Psoas muscle (tissue), 7 donors: ENCODE measurements at regions not wholly inside any gene's neighbourhood (a gene's known extent, or its start where the extent isn't known, plus 50 kb on each side); places are given as distances from the start of the nearest gene placed in this dataset.
"Not testable (repeated sequence)": the region's sequence is repeated elsewhere in the genome, so short reads cannot be mapped to it uniquely, and the experiment has no call there.

Source experiments
- ATAC-seq, 4 donors: fragments of 200-7000 bp; cut with Tn5 transposase; one replicate each; pipeline ENCODE4 v1.9.1; 2020; ENCODE audit warnings: moderate library complexity in 3 of 4, mild to moderate bottlenecking in 2 of 4
- DNase-seq, 2 donors: peaks; one replicate each; pipeline ENCODE4 v3.0.0-alpha.2; 2020
- H3K27ac ChIP-seq: fragments of 200-600 bp; one replicate; pipeline ENCODE4 v1.8.0; 2022
- H3K27me3 ChIP-seq, 3 donors: fragments of 200-600 bp in 1 of 3; one replicate each; pipeline versions ENCODE4 v1.6.1 to v1.8.0; 2013 to 2022; ENCODE audit warnings: low read length in 2 of 3, mild to moderate bottlenecking in 2 of 3, moderate library complexity in 1 of 3; ENCODE audit not compliant: insufficient read depth in 3 of 3
- H3K36me3 ChIP-seq, 2 donors: fragments of 200-600 bp in 1 of 2; one replicate each; pipeline versions ENCODE4 v1.6.1 to v1.8.0; 2013 to 2022; ENCODE audit warnings: low read depth in 1 of 2, mild to moderate bottlenecking in 1 of 2, moderate library complexity in 1 of 2; ENCODE audit not compliant: insufficient read depth in 1 of 2
- H3K4me1 ChIP-seq: fragments of 200-600 bp; one replicate; pipeline ENCODE4 v1.8.0; 2022
- H3K4me3 ChIP-seq: fragments of 200-600 bp; one replicate; pipeline ENCODE4 v1.8.0; 2022; ENCODE audit warnings: mild to moderate bottlenecking
- H3K9me3 ChIP-seq: fragments of 200-600 bp; one replicate; pipeline ENCODE4 v1.8.0; 2022
- CTCF ChIP-seq: fragments of 200-600 bp; IDR thresholded peaks from one replicate; pipeline ENCODE4 v1.8.0; 2022; ENCODE audit warnings: antibody characterized with exemption
- WGBS, 3 donors: extraction: QIAGEN DNeasy Blood & Tissue Kit; methylation state at CpG; one replicate each; pipeline versions ENCODE4 v1.1.6 to v1.1.7; 2013; 5-methylcytosine and 5-hydroxymethylcytosine counted together
- intact Hi-C, 2 donors: fragments of 100-400 bp; cut with DNase I; formaldehyde crosslinking; loops; one replicate each; pipeline versions ENCODE4 v1.11.0 to v1.14.2; 2022
- donor health status: healthy with polysubstance abuse.
- donor health status: DM: no; HTN: no; CAD: no; lungs with moderate emphysema.
- donor health status: Bipolar disorder and iron deficiency.
- donor health status: healthy.
- donor health status: DM: yes; HTN: yes; CAD: no.
- donor health status: DM: no; HTN: no; CAD: no.
- donor health status: DM: yes; HTN: yes; CAD: no.

GRCh38 chr6:121890307-121890910 is 455.0 kb downstream of the GJA1 start:
- TF ChIP-seq CTCF: no peak
- DNase-seq (no peak), ATAC-seq (no peak)
- no peak overlapping the region for H3K27ac ChIP-seq
- H3K36me3 ChIP-seq: no peaks in the 10 kb centered on the region
- intact Hi-C loops: no loop called here
- H3K9me3 ChIP-seq: no peaks in the 10 kb centered on the region
- WGBS, 3 donors: 63 to 71% (median 70%) methylated on average over 2 of the region's 2 CpGs
- H3K4me3 ChIP-seq: no peak overlapping the region
- H3K27me3 ChIP-seq: no peaks in the 10 kb centered on the region
- no peaks in the 10 kb centered on the region for H3K4me1 ChIP-seq

- ATAC-seq, H3K36me3 ChIP-seq, H3K4me1 ChIP-seq, H3K9me3 ChIP-seq, intact Hi-C loops, DNase-seq, H3K27ac ChIP-seq, H3K27me3 ChIP-seq, H3K4me3 ChIP-seq: not testable (repeated sequence)
- WGBS, 3 donors: 56 to 63% (median 59%) methylated on average over 5 of the region's 5 CpGs
These were observed 460.3 kb downstream of the GJA1 start for GRCh38 chr6:121895731-121896130.

GRCh38 chr6:121896363-121896762 is 460.9 kb downstream of the GJA1 start:
- no peak overlapping the region for H3K4me3 ChIP-seq
- DNase-seq (no peak), ATAC-seq (no peak)
- no peaks in the 10 kb centered on the region for H3K4me1 ChIP-seq
- TF ChIP-seq CTCF: no peak
- intact Hi-C loops: no loop called here
- no peak overlapping the region for H3K27ac ChIP-seq
- WGBS, 3 donors: 71 to 76% (median 74%) methylated on average over 1 of the region's 1 CpG
- H3K36me3 ChIP-seq: no peaks in the 10 kb centered on the region
- no peaks in the 10 kb centered on the region for H3K27me3 ChIP-seq
- no peaks in the 10 kb centered on the region for H3K9me3 ChIP-seq

- 88 to 93% (median 90%) methylated on average over 3 of the region's 3 CpGs for WGBS, 3 donors
- no peaks in the 10 kb centered on the region for H3K9me3 ChIP-seq
- DNase-seq: no peak
- intact Hi-C loops: no loop called here
- H3K4me1 ChIP-seq: no peaks in the 10 kb centered on the region
- H3K36me3 ChIP-seq: no peaks in the 10 kb centered on the region
- TF ChIP-seq CTCF: no peak
- no peak overlapping the region for H3K27ac ChIP-seq
- no peak overlapping the region for H3K4me3 ChIP-seq
- H3K27me3 ChIP-seq: no peaks in the 10 kb centered on the region
- ATAC-seq: no peak
These were observed 461.3 kb downstream of the GJA1 start for GRCh38 chr6:121896771-121897170.

- H3K9me3 ChIP-seq: no peaks in the 10 kb centered on the region
- no peak overlapping the region for H3K27ac ChIP-seq
- H3K36me3 ChIP-seq: no peaks in the 10 kb centered on the region
- ATAC-seq: no peak
- no peak overlapping the region for H3K4me3 ChIP-seq
- DNase-seq: no peak
- WGBS, 3 donors: 88 to 97% (median 94%) methylated on average over 1 of the region's 1 CpG
- intact Hi-C loops: no loop called here
- H3K4me1 ChIP-seq: no peaks in the 10 kb centered on the region
- no peaks in the 10 kb centered on the region for H3K27me3 ChIP-seq
- TF ChIP-seq CTCF: no peak
These were observed 461.9 kb downstream of the GJA1 start for GRCh38 chr6:121897337-121897760.
